PC-9 (cell line): ENCODE measurements at regions not wholly inside any gene's neighbourhood (a gene's known extent, or its start where the extent isn't known, plus 50 kb on each side); places are given as distances from the start of the nearest gene placed in this dataset.
"Not testable (repeated sequence)": the region's sequence is repeated elsewhere in the genome, so short reads cannot be mapped to it uniquely, and the experiment has no call there.

Experiments
- BruUV-seq: library from RNA; stranded (reverse); fragments of 400-500 nt; replicated peaks from 2 replicates; lab custom pipeline; 2021; lab: Mats Ljungman, UMichigan
- CTCF ChIA-PET: fragments of 300-600 bp; sonication (Branson Sonifier 250); formaldehyde crosslinking; loops from one replicate; lab custom pipeline; 2022; ENCODE audit warnings: antibody characterized with exemption; lab: Charles Lee
- POLR2A ChIA-PET: fragments of 300-600 bp; sonication (Branson Sonifier 250); formaldehyde crosslinking; loops from one replicate; lab custom pipeline; 2022; ENCODE audit warnings: antibody characterized with exemption; ENCODE audit not compliant: unreplicated experiment; lab: Charles Lee
- DNase-seq, 2 experiments: peaks; one replicate each; pipeline versions ENCODE4 v3.0.0 to v3.0.0-alpha.2; 2015 to 2022; ENCODE audit warnings: mixed read lengths in 1 of 2
- H2AFZ ChIP-seq: fragments of 200-600 bp; sonication (generic); 2 replicates; pipeline ENCODE4 v1.8.1; 2017; ENCODE audit warnings: antibody characterized with exemption
- H3F3A ChIP-seq: fragments of 200-600 bp; sonication (generic); 2 replicates; pipeline ENCODE4 v1.8.1; 2017; ENCODE audit warnings: antibody characterized with exemption, mild to moderate bottlenecking, low read depth; ENCODE audit not compliant: insufficient read depth
- H3K27ac ChIP-seq: fragments of 200-600 bp; sonication (generic); 2 replicates; pipeline ENCODE4 v1.6.1; 2016; ENCODE audit warnings: mixed run types
- H3K27me3 ChIP-seq: fragments of 200-600 bp; sonication (generic); 2 replicates; pipeline ENCODE4 v1.6.1; 2016; ENCODE audit warnings: low read depth, mixed run types; ENCODE audit not compliant: insufficient read depth
- H3K36me3 ChIP-seq: fragments of 200-600 bp; sonication (generic); 2 replicates; pipeline ENCODE4 v1.6.1; 2016; ENCODE audit warnings: low read depth, mixed run types
- H3K4me1 ChIP-seq: fragments of 200-600 bp; sonication (generic); replicated peaks from 2 replicates; pipeline ENCODE4 v1.6.1; 2016; ENCODE audit warnings: mixed run types; ENCODE audit not compliant: insufficient read depth
- H3K4me2 ChIP-seq: fragments of 200-600 bp; sonication (generic); 2 replicates; pipeline ENCODE4 v1.6.1; 2017; ENCODE audit warnings: mixed run types
- H3K4me3 ChIP-seq: fragments of 200-600 bp; sonication (generic); 2 replicates; pipeline ENCODE4 v1.6.1; 2016; ENCODE audit warnings: mixed run types
- H3K79me2 ChIP-seq: fragments of 200-600 bp; sonication (generic); 2 replicates; pipeline ENCODE4 v1.6.1; 2017; ENCODE audit warnings: low read depth, mixed run types
- H3K9me2 ChIP-seq: fragments of 200-600 bp; sonication (generic); 2 replicates; pipeline ENCODE4 v1.8.1; 2017; ENCODE audit warnings: mild to moderate bottlenecking; ENCODE audit not compliant: insufficient read depth
- H3K9me3 ChIP-seq: fragments of 200-600 bp; sonication (generic); 2 replicates; pipeline ENCODE4 v1.8.1; 2016; ENCODE audit warnings: low read depth; ENCODE audit not compliant: insufficient read depth
- H4K20me1 ChIP-seq: fragments of 200-600 bp; sonication (generic); 2 replicates; pipeline ENCODE4 v1.8.1; 2017; ENCODE audit not compliant: insufficient read depth
- EZH2 ChIP-seq: fragments of 200-600 bp; sonication (generic); IDR thresholded peaks from 2 replicates; pipeline ENCODE4 v1.8.0; 2017; ENCODE audit warnings: antibody characterized with exemption, low read depth
- intact Hi-C: fragments of 100-400 bp; cut with micrococcal nuclease; formaldehyde crosslinking; loops from one replicate; pipeline ENCODE4 v1.10.0; 2022; ENCODE audit not compliant: unreplicated experiment
- TF ChIP-seq, protein P1 (sequence below): fragments of 200-600 bp; sonication (generic); conservative IDR thresholded peaks from 2 replicates; pipeline ENCODE4 v1.6.1; 2017; ENCODE audit warnings: mixed run types, antibody characterized with exemption, mild to moderate bottlenecking, moderate library complexity

DNA sequence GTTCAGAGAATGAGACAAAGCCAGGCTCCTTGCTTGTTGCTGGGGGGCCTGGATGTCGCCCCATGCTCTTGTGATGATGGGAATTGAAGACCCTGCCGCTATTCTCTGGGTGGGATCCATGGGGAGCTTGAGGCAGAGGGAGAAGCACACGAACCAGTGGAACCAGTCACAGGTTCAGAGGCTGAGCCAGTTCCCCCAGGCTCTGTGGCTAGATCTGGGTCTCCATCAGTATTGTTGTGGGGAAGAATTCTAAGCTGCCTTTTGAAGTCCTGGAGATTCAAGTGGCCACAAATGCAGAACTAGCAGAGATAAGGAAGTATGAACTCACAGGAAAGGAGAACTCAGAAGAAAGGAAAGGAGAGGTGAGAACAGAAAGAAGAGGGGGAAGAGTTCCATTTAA is 219.4 kb downstream of the MSX2 start:
- TF ChIP-seq EZH2, result no peak
- TF ChIP-seq, protein P1, sequence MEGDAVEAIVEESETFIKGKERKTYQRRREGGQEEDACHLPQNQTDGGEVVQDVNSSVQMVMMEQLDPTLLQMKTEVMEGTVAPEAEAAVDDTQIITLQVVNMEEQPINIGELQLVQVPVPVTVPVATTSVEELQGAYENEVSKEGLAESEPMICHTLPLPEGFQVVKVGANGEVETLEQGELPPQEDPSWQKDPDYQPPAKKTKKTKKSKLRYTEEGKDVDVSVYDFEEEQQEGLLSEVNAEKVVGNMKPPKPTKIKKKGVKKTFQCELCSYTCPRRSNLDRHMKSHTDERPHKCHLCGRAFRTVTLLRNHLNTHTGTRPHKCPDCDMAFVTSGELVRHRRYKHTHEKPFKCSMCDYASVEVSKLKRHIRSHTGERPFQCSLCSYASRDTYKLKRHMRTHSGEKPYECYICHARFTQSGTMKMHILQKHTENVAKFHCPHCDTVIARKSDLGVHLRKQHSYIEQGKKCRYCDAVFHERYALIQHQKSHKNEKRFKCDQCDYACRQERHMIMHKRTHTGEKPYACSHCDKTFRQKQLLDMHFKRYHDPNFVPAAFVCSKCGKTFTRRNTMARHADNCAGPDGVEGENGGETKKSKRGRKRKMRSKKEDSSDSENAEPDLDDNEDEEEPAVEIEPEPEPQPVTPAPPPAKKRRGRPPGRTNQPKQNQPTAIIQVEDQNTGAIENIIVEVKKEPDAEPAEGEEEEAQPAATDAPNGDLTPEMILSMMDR, result no peak
- H3K27me3 ChIP-seq, result peaks cover 67% of the 10 kb centered on the region
- H3K36me3 ChIP-seq, result no peaks in the 10 kb centered on the region
- H3K9me3 ChIP-seq, result no peaks in the 10 kb centered on the region
- intact Hi-C loops, result no loop called here
- no peaks in the 10 kb centered on the region for H3K79me2 ChIP-seq
- no peak overlapping the region for H3K27ac ChIP-seq
- no peaks in the 10 kb centered on the region for H3F3A ChIP-seq
- no peaks in the 10 kb centered on the region for H3K4me1 ChIP-seq
- POLR2A ChIA-PET, result no interaction called here
- no TSS peak for BruUV-seq
- no peak overlapping the region for H3K4me2 ChIP-seq
- no peak for DNase-seq
- no peaks in the 10 kb centered on the region for H4K20me1 ChIP-seq
- H3K4me3 ChIP-seq, result no peak overlapping the region
- no peak overlapping the region for H2AFZ ChIP-seq
- CTCF ChIA-PET, result no interaction called here
- H3K9me2 ChIP-seq, result no peaks in the 10 kb centered on the region

DNA sequence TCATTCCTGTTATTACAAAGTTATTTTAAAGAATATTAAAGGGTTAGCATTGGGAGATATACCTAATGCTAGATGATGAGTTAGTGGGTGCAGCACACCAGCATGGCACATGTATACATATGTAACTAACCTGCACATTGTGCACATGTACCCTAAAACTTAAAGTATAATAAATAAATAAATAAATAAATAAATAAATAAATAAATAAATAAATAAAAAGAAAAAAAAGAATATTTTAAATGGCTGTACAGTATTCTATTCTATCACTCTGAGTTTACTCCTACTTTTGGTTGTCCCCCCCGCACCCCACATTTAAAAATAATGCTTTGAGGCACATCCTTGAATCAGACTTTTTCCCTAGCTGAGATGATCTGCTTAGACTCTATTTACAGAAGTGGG is 218.6 kb downstream of the MSX2 start:
- H3K27me3 ChIP-seq, result peaks cover 67% of the 10 kb centered on the region
- H3K27ac ChIP-seq, intact Hi-C loops, H3K4me1 ChIP-seq, H3K36me3 ChIP-seq, H3F3A ChIP-seq, POLR2A ChIA-PET, H4K20me1 ChIP-seq, BruUV-seq, CTCF ChIA-PET, H2AFZ ChIP-seq, DNase-seq, H3K9me2 ChIP-seq, H3K79me2 ChIP-seq, H3K9me3 ChIP-seq, H3K4me3 ChIP-seq, H3K4me2 ChIP-seq: not testable (repeated sequence)

DNA sequence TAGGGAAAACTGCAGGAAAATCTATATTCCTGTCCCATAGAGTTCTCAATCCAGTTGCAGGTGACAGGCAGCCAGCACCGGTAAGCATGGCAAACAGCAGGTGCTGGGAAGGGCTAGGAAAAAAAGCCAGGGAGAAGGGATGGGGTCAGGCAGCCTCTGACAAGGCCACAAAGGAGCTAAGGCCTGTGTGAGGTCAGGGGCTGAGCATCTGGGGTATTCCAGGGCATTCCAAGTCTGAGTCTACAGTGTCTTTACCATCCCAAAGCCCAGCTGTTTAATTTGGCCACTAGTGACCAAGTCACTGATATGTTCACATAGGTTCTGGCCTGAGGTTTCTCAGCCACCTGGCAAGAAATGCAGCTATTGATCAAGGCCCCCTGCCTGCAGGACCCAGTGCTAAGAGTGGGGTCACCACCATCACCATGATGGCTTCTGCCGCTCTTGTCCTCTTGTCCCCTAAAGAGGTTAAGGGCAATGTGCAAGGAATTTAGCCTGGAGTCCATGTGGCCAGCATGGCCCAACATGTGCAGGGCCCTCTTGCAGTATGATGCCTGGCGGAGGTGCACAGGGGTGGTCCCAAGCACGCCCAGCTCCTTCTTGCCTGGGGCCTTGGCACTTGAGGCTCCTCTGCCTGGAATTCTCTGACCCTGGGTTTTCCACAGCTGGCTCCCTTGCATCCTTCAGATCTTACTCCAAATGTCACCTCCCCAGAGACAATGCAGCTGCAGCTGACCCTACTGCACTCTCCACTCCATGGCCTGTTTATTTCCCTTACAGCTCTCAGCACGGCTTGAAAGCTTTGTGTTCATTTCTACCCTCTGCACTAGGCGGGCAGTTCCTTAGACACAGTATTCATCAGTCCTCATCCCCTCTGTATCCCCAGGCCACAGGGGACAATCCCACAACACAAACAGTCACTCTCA is 213.1 kb downstream of the MSX2 start:
- no peaks in the 10 kb centered on the region for H3K4me1 ChIP-seq
- no peak overlapping the region for H3K27ac ChIP-seq
- no peaks in the 10 kb centered on the region for H3K9me3 ChIP-seq
- no peaks in the 10 kb centered on the region for H3F3A ChIP-seq
- H3K4me3 ChIP-seq, result no peak overlapping the region
- no peaks in the 10 kb centered on the region for H3K9me2 ChIP-seq
- DNase-seq, result no peak
- H3K27me3 ChIP-seq, result peaks cover 48% of the 10 kb centered on the region
- no peaks in the 10 kb centered on the region for H3K79me2 ChIP-seq
- no peak overlapping the region for H2AFZ ChIP-seq
- no peaks in the 10 kb centered on the region for H4K20me1 ChIP-seq
- TF ChIP-seq, protein P1, result no peak
- TF ChIP-seq EZH2, result no peak
- H3K4me2 ChIP-seq, result no peak overlapping the region
- ChIA-PET CTCF (interaction anchor here (0.5 kb wide), 2 partner anchors 521 to 1800 kb away, joined by 3 to 5 read pairs; no protein-coding TSS in a partner anchor), POLR2A (interaction anchor here (0.5 kb wide), 1 partner anchor 175 kb away, joined by 26 read pairs; no protein-coding TSS in a partner anchor)
- intact Hi-C loops, result no loop called here
- no peaks in the 10 kb centered on the region for H3K36me3 ChIP-seq
- BruUV-seq, result no TSS peak
